Anterior cingulate cortex (tissue), 58 donors: ENCODE measurements at regions not wholly inside any gene's neighbourhood (a gene's known extent, or its start where the extent isn't known, plus 50 kb on each side); places are given as distances from the start of the nearest gene placed in this dataset.

ENCODE experiments used
- DNase-seq, 58 donors: peaks; one replicate each; lab custom pipeline; 2025; lab: John Stamatoyannopoulos, UW

- DNase-seq: no peak
These were observed 1077.3 kb downstream of the TBC1D22A start for GRCh38 chr22:47839595-47840227.

GRCh38 chr22:47837703-47838102 is 1075.3 kb downstream of the TBC1D22A start:
- no peak for DNase-seq

- no peak for DNase-seq
These were observed 1074.5 kb downstream of the TBC1D22A start for GRCh38 chr22:47836957-47837356.

- DNase-seq: no peak
These were observed 1073.3 kb downstream of the TBC1D22A start for GRCh38 chr22:47835726-47836125.

GRCh38 chr22:47826016-47826415 is 1063.6 kb downstream of the TBC1D22A start:
- no peak for DNase-seq

- DNase-seq: no peak
These were observed 1060.0 kb downstream of the TBC1D22A start for GRCh38 chr22:47822422-47822821.

GRCh38 chr22:47818496-47818895 is 1056.0 kb downstream of the TBC1D22A start:
- DNase-seq: no peak

- DNase-seq: no peak
These were observed 1054.9 kb downstream of the TBC1D22A start for GRCh38 chr22:47817380-47817779.

- no peak for DNase-seq
These were observed 1054.4 kb downstream of the TBC1D22A start for GRCh38 chr22:47816863-47817210.

GRCh38 chr22:47816121-47816862 is 1053.8 kb downstream of the TBC1D22A start:
- no peak for DNase-seq

GRCh38 chr22:47814474-47814873 is 1052.0 kb downstream of the TBC1D22A start:
- no peak for DNase-seq

- DNase-seq: no peak
These were observed 1051.2 kb downstream of the TBC1D22A start for GRCh38 chr22:47813661-47814060.

- no peak for DNase-seq
These were observed 1049.5 kb downstream of the TBC1D22A start for GRCh38 chr22:47811971-47812370.

GRCh38 chr22:47810505-47811500 is 1048.4 kb downstream of the TBC1D22A start:
- DNase-seq: no peak

GRCh38 chr22:47808886-47809620 is 1046.6 kb downstream of the TBC1D22A start:
- no peak for DNase-seq

GRCh38 chr22:47808236-47808635 is 1045.8 kb downstream of the TBC1D22A start:
- no peak for DNase-seq

GRCh38 chr22:47807506-47807905 is 1045.1 kb downstream of the TBC1D22A start:
- no peak for DNase-seq

- no peak for DNase-seq
These were observed 1044.4 kb downstream of the TBC1D22A start for GRCh38 chr22:47806894-47807293.

GRCh38 chr22:47805394-47805935 is 1043.0 kb downstream of the TBC1D22A start:
- DNase-seq: no peak

GRCh38 chr22:47804281-47804680 is 1041.8 kb downstream of the TBC1D22A start:
- DNase-seq: no peak
